SK-N-SH treated with all-trans-retinoic acid at 6 μM for 48 hours (cell line): ENCODE measurements at regions not wholly inside any gene's neighbourhood (a gene's known extent, or its start where the extent isn't known, plus 50 kb on each side); places are given as distances from the start of the nearest gene placed in this dataset.

Experiments used
- ATAC-seq: fragments of 200-7000 bp; cut with Tn5 transposase; 3 replicates; pipeline ENCODE4 v1.9.1; 2020; ENCODE audit warnings: mild to moderate bottlenecking, moderate library complexity
- ARNTL ChIP-seq: fragments of 450-650 bp; formaldehyde crosslinking; IDR thresholded peaks from 2 replicates; pipeline ENCODE4 v1.5.0; 2020; ENCODE audit warnings: low read depth, mild to moderate bottlenecking, moderate library complexity, borderline replicate concordance
- BACH2 ChIP-seq: fragments of 250-450 bp; sonication (Bioruptor Pico); IDR thresholded peaks from 2 replicates; pipeline ENCODE4 v1.9.0; 2021; ENCODE audit warnings: mild to moderate bottlenecking, borderline replicate concordance
- CREB5 ChIP-seq: fragments of 250-450 bp; sonication (Bioruptor Pico); IDR thresholded peaks from 2 replicates; pipeline ENCODE4 v1.5.1; 2020; ENCODE audit warnings: low read depth, mild to moderate bottlenecking, moderate library complexity
- CSDC2 ChIP-seq: fragments of 250-450 bp; sonication (Bioruptor Pico); IDR thresholded peaks from 2 replicates; pipeline ENCODE4 v1.5.0; 2020; ENCODE audit warnings: mild to moderate bottlenecking, moderate library complexity
- CSRNP3 ChIP-seq: fragments of 250-450 bp; sonication (Bioruptor Pico); IDR thresholded peaks from 2 replicates; pipeline ENCODE4 v1.5.1; 2021; ENCODE audit warnings: mild to moderate bottlenecking, moderate library complexity
- ESRRG ChIP-seq: fragments of 250-450 bp; sonication (Bioruptor Pico); IDR thresholded peaks from 2 replicates; pipeline ENCODE4 v1.6.1; 2021; ENCODE audit warnings: mild to moderate bottlenecking
- GLIS3 ChIP-seq: fragments of 250-450 bp; sonication (Bioruptor Pico); IDR thresholded peaks from 2 replicates; pipeline ENCODE4 v1.5.0; 2020; ENCODE audit warnings: mild to moderate bottlenecking, moderate library complexity
- ISL1 ChIP-seq: fragments of 250-450 bp; sonication (Bioruptor Pico); IDR thresholded peaks from 2 replicates; pipeline ENCODE4 v2.1.2; 2022; ENCODE audit warnings: mild to moderate bottlenecking, moderate library complexity
- OSR1 ChIP-seq: fragments of 250-450 bp; sonication (Bioruptor Pico); IDR thresholded peaks from 2 replicates; pipeline ENCODE4 v1.8.0; 2022; ENCODE audit warnings: moderate library complexity, mild to moderate bottlenecking, inconsistent platforms
- PATZ1 ChIP-seq: fragments of 250-450 bp; sonication (Bioruptor Pico); IDR thresholded peaks from 2 replicates; pipeline ENCODE4 v1.8.0; 2020; ENCODE audit warnings: mild to moderate bottlenecking, moderate library complexity, borderline replicate concordance
- POU6F1 ChIP-seq: fragments of 250-450 bp; sonication (Bioruptor Pico); IDR thresholded peaks from 2 replicates; pipeline ENCODE4 v1.8.0; 2021; ENCODE audit warnings: low read depth, mild to moderate bottlenecking, moderate library complexity, borderline replicate concordance
- PPARA ChIP-seq: fragments of 250-450 bp; sonication (Bioruptor Pico); IDR thresholded peaks from 2 replicates; pipeline ENCODE4 v1.5.0; 2020; ENCODE audit warnings: mild to moderate bottlenecking, borderline replicate concordance
- RARB ChIP-seq: fragments of 250-450 bp; sonication (Bioruptor Pico); IDR thresholded peaks from 2 replicates; pipeline ENCODE4 v1.8.0; 2021; ENCODE audit warnings: mild to moderate bottlenecking, moderate library complexity
- SNAI2 ChIP-seq: fragments of 250-450 bp; sonication (Bioruptor Pico); IDR thresholded peaks from 2 replicates; pipeline ENCODE4 v1.5.0; 2020; ENCODE audit warnings: mild to moderate bottlenecking, moderate library complexity
- TCF4 ChIP-seq: fragments of 250-450 bp; sonication (Bioruptor Pico); IDR thresholded peaks from 2 replicates; pipeline ENCODE4 v1.8.0; 2021; ENCODE audit warnings: mild to moderate bottlenecking, moderate library complexity, borderline replicate concordance
- TOX ChIP-seq: fragments of 250-450 bp; sonication (Bioruptor Pico); IDR thresholded peaks from 2 replicates; pipeline ENCODE4 v1.8.0; 2021; ENCODE audit warnings: mild to moderate bottlenecking, moderate library complexity, borderline replicate concordance
- ZC3H10 ChIP-seq: fragments of 250-450 bp; sonication (Bioruptor Pico); IDR thresholded peaks from 2 replicates; pipeline ENCODE4 v1.5.1; 2021; ENCODE audit warnings: mild to moderate bottlenecking, moderate library complexity
- ZFP3 ChIP-seq: fragments of 250-450 bp; sonication (Bioruptor Pico); IDR thresholded peaks from 2 replicates; pipeline ENCODE4 v1.5.0; 2020; ENCODE audit warnings: mild to moderate bottlenecking, moderate library complexity
- ZFP30 ChIP-seq: fragments of 450-650 bp; formaldehyde crosslinking; IDR thresholded peaks from 2 replicates; pipeline ENCODE4 v1.5.0; 2022; ENCODE audit warnings: mild to moderate bottlenecking, moderate library complexity
- ZNF565 ChIP-seq: fragments of 450-650 bp; formaldehyde crosslinking; conservative IDR thresholded peaks from 2 replicates; pipeline ENCODE4 v1.5.0; 2020; ENCODE audit warnings: low read depth, mild to moderate bottlenecking, moderate library complexity
- ZNF70 ChIP-seq: fragments of 450-650 bp; formaldehyde crosslinking; IDR thresholded peaks from 2 replicates; pipeline ENCODE4 v1.5.0; 2020; ENCODE audit warnings: mild to moderate bottlenecking, moderate library complexity
- ZNF8 ChIP-seq: fragments of 450-650 bp; formaldehyde crosslinking; IDR thresholded peaks from 2 replicates; pipeline ENCODE4 v1.5.0; 2020; ENCODE audit warnings: mild to moderate bottlenecking, moderate library complexity

GRCh38 chr9:84393266-84393950 is 52.9 kb upstream of the SLC28A3 start:
- no peak for ATAC-seq
- no peak for TF ChIP-seq TCF4 (CRISPR knock-in tag)
- TF ChIP-seq TOX (CRISPR knock-in tag), result no peak
- TF ChIP-seq ZNF8 (CRISPR knock-in tag), result no peak
- no peak for TF ChIP-seq POU6F1 (CRISPR knock-in tag)
- no peak for TF ChIP-seq GLIS3
- no peak for TF ChIP-seq CSRNP3
- TF ChIP-seq ARNTL, result no peak
- TF ChIP-seq ZFP3 (CRISPR knock-in tag), result no peak
- no peak for TF ChIP-seq BACH2 (CRISPR knock-in tag)
- TF ChIP-seq ISL1 (CRISPR knock-in tag), result no peak
- no peak for TF ChIP-seq CREB5 (CRISPR knock-in tag)
- TF ChIP-seq ZFP30 (CRISPR knock-in tag), result no peak
- TF ChIP-seq ZNF70 (CRISPR knock-in tag), result no peak
- no peak for TF ChIP-seq ZC3H10
- TF ChIP-seq RARB (CRISPR knock-in tag), result no peak
- no peak for TF ChIP-seq OSR1
- TF ChIP-seq SNAI2 (CRISPR knock-in tag), result no peak
- no peak for TF ChIP-seq CSDC2 (CRISPR knock-in tag)
- no peak for TF ChIP-seq ZNF565 (CRISPR knock-in tag)

GRCh38 chr9:84394036-84394435 is 53.5 kb upstream of the SLC28A3 start:
- no peak for ATAC-seq
- no peak for TF ChIP-seq RARB (CRISPR knock-in tag)
- no peak for TF ChIP-seq ZNF565 (CRISPR knock-in tag)
- TF ChIP-seq SNAI2 (CRISPR knock-in tag), result no peak
- TF ChIP-seq ESRRG (CRISPR knock-in tag), result no peak
- TF ChIP-seq CREB5 (CRISPR knock-in tag), result no peak
- no peak for TF ChIP-seq ARNTL
- TF ChIP-seq PATZ1, result no peak
- TF ChIP-seq ZC3H10, result no peak
- TF ChIP-seq ZFP3 (CRISPR knock-in tag), result no peak
- no peak for TF ChIP-seq ZNF70 (CRISPR knock-in tag)
- TF ChIP-seq POU6F1 (CRISPR knock-in tag), result no peak
- TF ChIP-seq ISL1 (CRISPR knock-in tag), result no peak
- no peak for TF ChIP-seq CSRNP3
- TF ChIP-seq PPARA (CRISPR knock-in tag), result no peak
- TF ChIP-seq TOX (CRISPR knock-in tag), result no peak
- TF ChIP-seq TCF4 (CRISPR knock-in tag), result no peak
- no peak for TF ChIP-seq GLIS3
- no peak for TF ChIP-seq CSDC2 (CRISPR knock-in tag)
